DND-41 (cell line): ENCODE measurements at regions not wholly inside any gene's neighbourhood (a gene's known extent, or its start where the extent isn't known, plus 50 kb on each side); places are given as distances from the start of the nearest gene placed in this dataset.

ENCODE experiments used
- EZH2 ChIP-seq: IDR thresholded peaks from 3 replicates; pipeline ENCODE4 v1.6.1; 2012; ENCODE audit warnings: borderline replicate concordance, low read depth, mild to moderate bottlenecking, moderate library complexity, low read length, inconsistent platforms; ENCODE audit not compliant: severe bottlenecking
- TF ChIP-seq, protein P1 (sequence below): IDR thresholded peaks from 2 replicates; pipeline ENCODE4 v1.5.1; 2012; ENCODE audit warnings: borderline replicate concordance, low read length, moderate library complexity, mild to moderate bottlenecking; ENCODE audit not compliant: poor library complexity, severe bottlenecking; ENCODE audit errors: extremely low read depth

DNA sequence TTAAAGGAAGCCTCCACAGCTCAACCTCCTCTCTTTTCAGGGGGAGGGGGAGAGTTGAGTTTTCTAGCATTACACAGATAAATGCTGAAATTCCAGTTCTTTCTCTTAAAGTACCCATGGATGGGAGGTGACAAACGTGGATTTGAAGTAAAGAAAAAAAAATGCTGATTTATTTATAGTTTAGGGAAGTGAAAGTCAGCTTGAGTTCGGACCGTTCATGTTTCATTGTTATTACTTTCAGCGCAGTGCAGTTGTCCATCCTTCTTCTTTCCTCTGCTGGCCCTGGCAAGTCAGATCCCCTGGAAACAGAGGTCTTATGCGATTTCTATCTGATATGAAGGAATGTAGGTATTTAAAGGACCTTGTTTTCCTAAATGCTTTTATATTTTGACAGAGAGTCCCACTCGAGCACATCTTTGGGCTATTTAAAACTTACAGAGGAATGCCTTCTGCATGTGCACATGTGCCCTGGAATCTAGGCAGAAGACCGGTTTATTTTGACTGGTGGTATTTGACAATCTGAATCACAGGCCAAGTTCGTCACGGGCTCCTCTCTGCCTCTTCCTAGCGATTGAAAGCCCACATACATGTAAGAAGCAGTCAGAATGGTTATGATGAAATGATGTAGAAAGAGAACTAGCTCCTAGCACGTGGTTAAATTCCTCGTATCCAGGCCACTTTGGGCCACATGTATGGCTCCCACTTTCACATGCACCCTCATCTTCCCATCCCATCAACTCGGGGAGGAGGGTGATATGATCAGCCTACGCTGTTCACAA, 385.2 kb upstream of the KLF4 start:
- TF ChIP-seq, protein P1, sequence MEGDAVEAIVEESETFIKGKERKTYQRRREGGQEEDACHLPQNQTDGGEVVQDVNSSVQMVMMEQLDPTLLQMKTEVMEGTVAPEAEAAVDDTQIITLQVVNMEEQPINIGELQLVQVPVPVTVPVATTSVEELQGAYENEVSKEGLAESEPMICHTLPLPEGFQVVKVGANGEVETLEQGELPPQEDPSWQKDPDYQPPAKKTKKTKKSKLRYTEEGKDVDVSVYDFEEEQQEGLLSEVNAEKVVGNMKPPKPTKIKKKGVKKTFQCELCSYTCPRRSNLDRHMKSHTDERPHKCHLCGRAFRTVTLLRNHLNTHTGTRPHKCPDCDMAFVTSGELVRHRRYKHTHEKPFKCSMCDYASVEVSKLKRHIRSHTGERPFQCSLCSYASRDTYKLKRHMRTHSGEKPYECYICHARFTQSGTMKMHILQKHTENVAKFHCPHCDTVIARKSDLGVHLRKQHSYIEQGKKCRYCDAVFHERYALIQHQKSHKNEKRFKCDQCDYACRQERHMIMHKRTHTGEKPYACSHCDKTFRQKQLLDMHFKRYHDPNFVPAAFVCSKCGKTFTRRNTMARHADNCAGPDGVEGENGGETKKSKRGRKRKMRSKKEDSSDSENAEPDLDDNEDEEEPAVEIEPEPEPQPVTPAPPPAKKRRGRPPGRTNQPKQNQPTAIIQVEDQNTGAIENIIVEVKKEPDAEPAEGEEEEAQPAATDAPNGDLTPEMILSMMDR, result no peak
- TF ChIP-seq EZH2, result no peak
